ENCODE measurements at regions not wholly inside any gene's neighbourhood (a gene's known extent, or its start where the extent isn't known, plus 50 kb on each side); places are given as distances from the start of the nearest gene placed in this dataset.
"Not testable (repeated sequence)": the region's sequence is repeated elsewhere in the genome, so short reads cannot be mapped to it uniquely, and the experiment has no call there.

DNA sequence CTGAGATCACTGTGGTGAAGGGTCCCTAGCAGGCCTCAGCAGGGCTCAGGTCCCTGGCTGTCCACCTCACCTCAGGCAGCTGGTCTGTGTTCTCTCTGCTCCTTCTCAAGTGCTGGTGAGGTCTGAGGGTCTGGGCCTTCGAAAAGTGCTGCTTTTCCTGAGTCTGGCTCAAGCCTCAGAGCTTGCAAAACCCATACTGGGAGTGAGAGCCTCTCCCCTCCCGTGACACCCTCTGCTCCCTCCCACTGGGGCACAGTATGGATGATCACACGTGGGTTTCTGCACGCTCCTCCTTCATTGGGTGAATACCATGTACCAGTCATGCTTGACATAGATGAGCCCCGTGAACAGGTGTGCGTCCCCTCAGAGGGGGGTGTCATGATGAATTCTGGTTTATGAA is 73.3 kb upstream of the WASF3 start:
- no peak for DNase-seq

DNA sequence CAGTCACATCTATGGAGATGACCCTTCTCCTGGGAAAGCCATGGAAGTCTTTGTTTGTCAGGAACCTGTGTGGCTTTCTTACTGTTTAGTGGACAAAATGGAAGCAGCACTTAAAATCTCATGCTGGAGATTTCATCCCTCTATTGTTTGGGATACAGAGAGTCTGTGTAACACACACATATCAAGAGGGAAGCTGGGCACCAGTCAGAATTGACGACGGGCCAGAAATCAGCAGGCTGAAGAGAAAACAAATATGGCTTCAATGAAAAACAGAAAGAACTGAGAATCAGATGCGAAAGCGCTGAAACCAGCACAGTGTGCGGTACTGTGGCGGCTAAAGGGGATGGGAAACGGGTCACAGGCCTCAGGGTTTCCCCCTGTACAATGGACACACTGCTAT is 72.2 kb upstream of the WASF3 start:
- DNase-seq, result no peak

DNA sequence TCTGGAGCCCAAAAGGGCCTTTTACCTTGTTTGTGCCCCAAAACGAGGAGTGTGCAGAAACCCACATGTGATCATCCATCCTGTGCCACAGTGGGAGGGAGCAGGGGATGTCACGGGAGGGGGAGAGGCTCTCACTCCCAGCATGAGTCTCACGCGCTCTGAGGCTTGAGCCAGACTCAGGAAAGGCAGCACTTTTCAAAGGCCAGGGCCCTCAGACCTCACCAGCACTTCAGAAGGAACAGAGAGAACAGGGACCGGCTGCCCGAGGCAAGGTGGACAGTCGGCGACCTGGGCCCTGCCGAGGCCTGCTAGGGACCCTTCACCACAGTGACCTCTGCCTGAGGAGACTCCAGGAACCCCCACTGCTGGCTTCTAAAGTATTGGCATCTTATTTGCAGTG is 71.7 kb upstream of the WASF3 start:
- no peak for DNase-seq

DNA sequence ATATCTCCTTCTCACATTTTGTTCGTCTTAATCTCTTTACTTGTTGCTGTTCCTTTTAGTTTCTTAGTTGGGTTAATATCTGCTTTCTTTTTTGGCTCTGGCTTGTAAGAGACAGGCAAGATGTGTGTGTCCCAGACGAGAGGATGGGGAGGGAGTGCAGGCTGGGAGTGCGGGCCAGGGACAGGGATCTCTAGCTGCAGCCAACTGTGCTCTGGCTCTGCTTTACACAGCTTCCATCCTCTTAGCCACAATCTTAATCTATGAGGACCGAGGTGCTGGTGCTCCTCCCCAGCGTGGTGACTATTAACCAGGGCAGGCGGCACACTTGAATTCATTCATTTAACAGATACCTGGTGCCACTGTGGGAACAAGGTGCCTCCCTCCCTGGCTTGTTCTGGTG is 70.9 kb upstream of the WASF3 start:
- no peak for DNase-seq

DNA sequence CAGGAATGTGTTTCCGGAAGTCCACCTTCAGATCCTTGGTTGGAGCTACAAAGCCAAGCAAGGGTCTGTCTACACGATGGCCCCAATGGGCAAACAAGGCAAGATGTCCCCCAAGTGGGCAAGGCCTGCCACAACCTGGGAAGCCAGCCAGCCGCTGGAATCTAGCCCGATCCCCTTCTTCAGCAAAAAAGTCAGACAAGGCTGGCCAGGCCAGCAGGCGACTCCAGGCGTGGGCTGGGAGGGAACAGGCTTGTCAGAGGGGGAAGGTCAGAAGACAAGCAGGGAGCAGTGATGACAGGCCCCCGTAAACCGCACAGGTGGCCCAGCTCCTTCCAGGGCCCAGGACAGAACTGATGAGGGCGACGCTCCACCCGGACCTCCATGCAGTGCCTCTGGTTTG is 69.7 kb upstream of the WASF3 start:
- no peak for DNase-seq

DNA sequence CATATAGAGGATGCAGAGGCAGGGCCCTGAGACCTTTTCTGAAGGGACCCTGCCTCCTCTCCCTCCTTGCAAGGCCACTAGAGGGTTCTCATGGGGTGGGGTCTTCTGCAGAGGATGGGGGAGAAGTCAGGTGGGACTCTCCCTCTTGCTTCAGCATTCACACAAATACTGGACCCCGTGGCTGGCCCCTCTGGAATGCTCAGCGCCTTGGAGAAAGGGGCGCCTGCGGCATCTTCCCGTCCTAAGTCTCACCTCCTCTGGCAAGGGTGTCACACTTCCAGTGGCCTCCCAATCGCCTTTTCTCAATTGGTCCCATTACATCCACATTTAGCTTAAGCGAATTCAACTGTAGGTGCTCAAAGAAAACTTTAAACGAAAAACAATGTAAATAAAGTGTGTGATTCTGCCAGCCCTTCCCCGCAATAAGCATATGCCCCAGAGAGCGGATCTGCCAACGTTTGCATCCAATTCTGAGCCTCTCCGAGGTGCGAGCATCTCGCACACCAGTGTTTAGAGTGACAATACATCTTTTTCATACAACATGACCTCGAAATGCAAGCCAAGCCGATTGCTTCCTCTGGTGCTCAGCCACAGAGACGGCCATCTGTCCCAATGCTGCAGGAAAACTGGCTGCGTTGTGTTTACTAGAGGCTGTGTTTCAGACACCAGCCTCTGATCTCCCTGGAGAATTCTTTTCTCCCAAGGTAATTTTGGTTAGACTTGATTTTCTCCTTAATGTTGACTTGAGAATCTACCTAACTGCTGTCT is 69.1 kb upstream of the WASF3 start:
- DNase-seq, result no peak

DNA sequence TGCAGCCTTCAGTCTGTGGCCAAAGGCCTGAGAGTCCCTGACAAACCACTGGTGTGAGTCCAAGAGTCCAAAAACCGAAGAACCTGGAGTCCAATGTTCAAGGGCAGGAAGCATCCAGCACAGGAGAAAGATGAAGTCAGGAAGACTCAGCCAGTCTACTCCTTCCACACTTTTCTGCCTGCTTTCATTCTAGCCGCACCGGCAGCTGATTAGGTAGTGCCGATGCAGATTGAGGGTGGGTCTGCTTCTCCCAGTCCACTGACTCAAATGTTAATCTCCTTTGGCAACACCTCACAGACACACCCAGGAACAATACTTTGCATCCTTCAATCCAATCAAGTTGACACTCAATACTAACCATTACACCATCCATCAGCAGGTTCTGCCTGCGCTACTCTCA is 65.2 kb upstream of the WASF3 start:
- not testable (repeated sequence) for DNase-seq

DNA sequence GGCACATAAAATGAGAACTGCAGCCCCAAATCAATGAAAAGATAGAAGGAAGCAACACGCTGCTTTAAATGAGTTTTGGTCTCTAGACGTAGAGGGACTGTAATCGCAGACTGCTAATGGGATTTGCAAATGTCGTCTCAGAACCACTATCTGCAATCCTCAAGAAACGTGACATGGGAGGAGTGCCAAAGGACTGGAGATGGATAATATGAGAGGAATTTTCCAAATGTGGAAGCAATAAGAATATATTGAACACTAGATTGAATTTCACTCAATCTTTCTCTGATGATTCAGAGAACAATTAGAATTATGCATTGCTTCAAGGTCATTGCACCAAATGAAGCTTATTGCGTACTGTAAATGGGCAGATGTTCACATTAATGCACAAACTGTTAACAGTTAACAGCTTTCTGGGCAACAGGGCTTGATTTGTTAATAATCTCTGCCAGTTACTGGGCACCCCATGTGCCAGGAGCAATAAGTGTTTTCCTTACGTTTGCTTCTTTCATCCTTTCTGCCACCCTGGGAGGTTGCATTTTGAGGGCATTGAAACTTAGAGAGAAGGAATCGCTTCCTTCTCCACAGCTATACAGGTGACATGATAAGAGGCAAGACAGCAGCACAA is 62.8 kb upstream of the WASF3 start:
- DNase-seq, result peak; percentile 53

DNA sequence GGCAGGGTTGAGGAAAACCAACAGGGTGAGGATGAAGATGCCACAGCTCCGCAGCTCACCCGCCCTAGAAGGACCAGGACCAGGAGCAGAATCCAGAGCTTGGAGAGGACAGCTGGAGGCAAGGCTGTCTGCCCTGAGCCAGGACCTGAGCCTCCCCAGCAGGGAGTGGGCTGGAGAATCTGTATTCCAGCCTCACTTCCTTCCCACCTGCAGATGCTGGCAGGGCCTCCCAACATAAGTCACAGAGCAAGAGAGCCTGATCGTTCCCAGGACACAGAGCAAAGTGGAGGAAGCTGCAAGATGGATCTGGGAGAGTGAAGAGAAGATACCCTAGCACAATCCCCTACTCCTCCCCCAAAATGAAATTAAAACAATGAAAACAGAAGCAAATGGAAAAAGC is 61.7 kb upstream of the WASF3 start:
- no peak for DNase-seq

DNA sequence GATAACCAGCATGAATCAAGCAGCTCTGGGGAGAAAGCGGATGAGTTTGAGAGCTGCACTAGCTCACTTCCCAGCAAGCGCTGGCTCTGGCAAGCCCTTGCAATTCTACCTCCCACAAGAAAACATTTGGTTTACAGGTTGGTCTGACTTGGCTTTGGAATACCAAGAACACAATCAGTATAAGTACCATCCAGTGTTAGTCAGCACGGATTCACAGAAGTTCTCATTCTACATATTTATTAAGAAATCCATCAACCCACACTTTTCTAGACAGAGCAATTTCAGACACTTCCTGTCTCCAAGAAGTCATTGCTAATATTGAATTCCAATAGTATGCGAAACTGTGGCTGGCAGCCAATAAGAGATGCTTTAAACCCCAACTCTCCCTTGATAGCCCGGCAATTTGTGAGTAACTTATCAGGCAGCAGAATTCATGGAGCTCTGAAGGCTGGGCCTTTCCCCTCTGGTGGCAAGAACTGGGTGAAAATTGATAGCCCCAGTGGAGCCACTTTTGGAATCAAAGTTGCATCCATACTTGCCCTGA is 59.4 kb upstream of the WASF3 start:
- peak; percentile 97 for DNase-seq

DNA sequence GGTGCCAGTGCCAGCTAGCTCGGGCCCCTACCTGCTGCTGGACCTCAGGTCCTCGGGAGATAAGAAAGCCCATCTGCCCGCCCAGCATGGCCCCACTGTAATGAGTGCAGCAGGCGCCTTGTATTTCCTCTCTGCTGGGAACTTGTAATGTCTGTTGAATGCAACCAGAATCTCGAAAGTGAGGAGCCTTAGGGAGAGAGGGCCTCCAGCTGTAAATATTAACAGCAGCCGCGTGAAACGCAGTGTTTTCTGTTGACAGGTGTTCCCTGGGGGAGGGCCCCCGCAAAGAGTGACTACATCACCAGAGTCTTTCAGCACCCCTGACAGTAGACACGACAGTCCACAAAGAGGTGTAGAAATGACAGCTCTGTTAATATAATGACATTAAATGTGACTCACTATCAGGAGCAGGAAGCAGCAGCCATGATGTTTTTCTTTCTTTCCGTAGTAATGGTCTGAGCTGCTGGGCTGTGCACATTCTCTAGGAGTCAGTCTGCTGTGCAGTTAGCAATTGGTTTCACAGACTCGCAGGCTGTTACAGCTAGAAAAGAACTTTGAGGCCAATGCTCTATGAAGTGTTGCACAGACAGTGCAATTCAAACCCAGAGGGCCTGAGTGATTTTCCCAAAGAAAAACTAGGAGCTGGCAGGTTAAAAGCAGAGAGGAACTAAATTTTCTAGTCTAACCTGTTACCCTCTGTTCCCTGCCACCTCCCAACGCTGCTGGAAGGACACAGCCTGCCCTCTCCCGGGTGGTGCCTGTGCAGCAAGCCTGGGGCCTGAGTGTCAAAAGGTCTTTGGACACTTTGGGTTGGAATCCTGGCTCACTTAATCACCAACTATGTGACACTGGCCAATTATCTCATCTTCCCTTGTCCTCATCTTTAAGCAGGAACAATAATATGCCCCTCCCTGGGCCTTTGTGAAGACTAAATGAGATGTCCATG is 58.6 kb upstream of the WASF3 start:
- peak; percentile 61 for DNase-seq

DNA sequence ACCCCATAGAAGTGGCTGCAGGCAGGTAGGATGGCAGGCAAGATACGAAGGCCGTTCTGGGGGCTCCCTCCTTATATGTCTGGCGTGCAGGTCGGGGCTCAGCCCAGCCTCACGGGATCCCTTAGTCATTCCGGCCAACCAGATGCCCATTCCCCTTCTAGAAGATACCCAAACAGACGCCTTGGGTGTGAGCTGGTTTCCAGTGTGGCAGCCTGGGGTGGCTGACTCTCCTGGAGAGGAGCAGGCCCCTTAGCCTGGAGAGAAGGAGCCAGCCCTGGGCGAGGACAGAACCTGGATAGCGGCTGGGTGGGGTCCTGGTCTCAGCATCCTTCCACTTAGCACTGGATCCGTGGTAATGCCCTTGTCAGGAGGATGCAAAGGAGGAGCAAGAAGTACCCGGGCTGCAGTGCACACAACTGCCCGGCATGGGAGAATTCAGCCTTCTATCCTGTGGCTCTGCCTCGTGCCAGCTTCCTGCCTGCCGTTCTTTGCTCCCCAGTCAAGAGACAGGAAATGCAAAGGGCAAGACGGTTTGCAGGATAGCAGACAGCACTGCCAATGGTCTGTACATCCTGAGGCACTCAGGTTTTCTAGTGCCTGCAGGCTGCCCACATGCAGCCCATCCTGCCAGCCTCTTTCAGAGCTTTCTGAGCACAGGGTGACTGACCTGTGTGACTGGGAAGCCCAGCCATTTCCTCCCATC is 56.7 kb upstream of the WASF3 start:
- DNase-seq, result no peak

DNA sequence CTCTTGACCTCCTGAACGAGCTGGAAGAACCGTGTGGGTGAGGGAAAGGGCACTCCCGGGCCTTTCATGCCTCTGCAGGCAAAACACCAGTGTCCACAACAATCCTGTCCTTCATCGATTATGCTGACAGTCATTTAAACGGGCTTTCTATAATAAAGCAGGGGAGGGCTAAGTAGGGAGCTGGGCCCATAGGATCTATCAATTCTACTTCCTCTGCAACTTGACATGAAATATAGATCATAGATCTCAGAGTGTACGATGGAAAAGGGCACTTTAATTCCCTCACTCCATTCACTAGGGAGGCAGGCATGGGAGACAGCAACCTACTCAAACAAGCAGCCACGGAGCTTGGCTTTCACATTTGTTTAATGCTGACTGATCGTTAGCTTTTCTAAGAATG is 55.8 kb upstream of the WASF3 start:
- DNase-seq, result no peak

DNA sequence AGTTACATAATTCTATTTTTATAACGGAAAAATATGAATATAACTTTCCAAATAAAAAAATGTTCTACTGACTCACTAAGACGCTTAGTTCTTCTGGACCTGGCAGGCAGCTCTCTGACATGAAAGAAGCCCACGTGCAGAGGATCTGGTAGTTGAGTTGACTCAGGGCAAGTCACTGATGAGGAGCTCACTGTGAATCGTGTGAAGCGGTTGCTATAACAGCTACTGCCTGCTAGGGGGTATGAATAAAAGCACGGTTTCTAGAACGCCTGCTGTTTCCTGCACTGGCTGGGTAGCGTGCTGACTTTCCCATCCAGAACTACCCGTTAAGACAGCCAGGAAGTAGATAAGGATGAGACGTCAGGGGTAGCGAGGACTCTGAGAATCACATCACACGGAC is 54.7 kb upstream of the WASF3 start:
- peak; percentile 75 for DNase-seq

DNA sequence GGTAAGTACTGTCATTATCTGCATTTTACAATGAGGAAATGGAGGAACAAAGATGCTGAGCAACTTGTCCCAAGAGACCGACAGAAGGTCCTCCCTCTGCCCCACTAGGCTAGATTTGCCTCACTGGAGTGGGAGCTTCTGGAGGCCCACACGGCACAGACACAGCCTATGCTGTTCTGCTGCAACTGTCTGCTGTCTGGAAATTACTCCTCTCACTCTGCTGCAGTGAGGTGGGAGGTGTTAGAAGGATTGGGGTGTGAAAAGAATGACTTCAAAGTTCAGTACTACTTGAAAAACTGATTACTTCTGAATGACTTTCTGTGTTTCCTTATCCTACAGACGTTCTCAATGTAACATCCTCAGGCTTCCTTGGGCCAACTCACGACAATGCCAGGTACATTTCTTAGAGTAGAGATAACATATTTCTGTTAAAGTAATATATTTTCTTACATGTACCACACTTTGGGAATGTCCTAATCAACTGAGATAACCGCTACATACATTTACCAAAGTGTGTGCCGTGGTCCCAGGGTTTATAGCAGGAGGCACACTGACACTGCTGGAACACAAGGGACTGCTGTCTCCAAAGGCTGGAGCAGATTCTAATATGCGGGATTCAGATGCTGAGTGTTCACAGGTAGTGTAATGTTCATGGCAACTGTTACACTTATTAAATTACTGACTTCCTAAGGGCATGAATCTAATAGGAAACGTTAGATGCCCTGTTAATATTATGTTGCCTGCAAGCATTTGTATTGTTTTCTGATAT is 53.5 kb upstream of the WASF3 start:
- DNase-seq, result no peak
